D721Med (cell line): ENCODE measurements at regions not wholly inside any gene's neighbourhood (a gene's known extent, or its start where the extent isn't known, plus 50 kb on each side); places are given as distances from the start of the nearest gene placed in this dataset.
"Not testable (repeated sequence)": the region's sequence is repeated elsewhere in the genome, so short reads cannot be mapped to it uniquely, and the experiment has no call there.

Experiments
- DNase-seq: peaks from one replicate; pipeline ENCODE4 v3.0.0; 2011; ENCODE audit warnings: low spot score; ENCODE audit not compliant: insufficient read length
- FAIRE-seq: peaks from 2 replicates; lab custom pipeline; 2011; peaks lifted over from hg19 to GRCh38; lab: Jason Lieb, UNC
- CTCF ChIP-seq: IDR thresholded peaks from 2 replicates; pipeline ENCODE4 v1.5.1; 2012; ENCODE audit warnings: mild to moderate bottlenecking, control low read depth; ENCODE audit not compliant: insufficient read depth; ENCODE audit errors: missing control alignments

- no peak for TF ChIP-seq CTCF
- DNase-seq (no peak), FAIRE-seq (no peak)
Observed at GRCh38 chr10:36463390-36463789, 662.0 kb upstream of the ANKRD30A start.

GRCh38 chr10:36462194-36462593, 663.2 kb upstream of the ANKRD30A start:
- DNase-seq (no peak), FAIRE-seq (no peak)
- no peak for TF ChIP-seq CTCF

GRCh38 chr10:36458437-36458836, 667.0 kb upstream of the ANKRD30A start:
- FAIRE-seq, DNase-seq: not testable (repeated sequence)

- DNase-seq (no peak), FAIRE-seq (no peak)
- no peak for TF ChIP-seq CTCF
Observed at GRCh38 chr10:36457751-36458150, 667.6 kb upstream of the ANKRD30A start.

GRCh38 chr10:36455526-36456133, 669.8 kb upstream of the ANKRD30A start:
- FAIRE-seq: no peak
- DNase-seq: no peak
- TF ChIP-seq CTCF: no peak

GRCh38 chr10:36452851-36453250, 672.5 kb upstream of the ANKRD30A start:
- no peak for FAIRE-seq
- no peak for TF ChIP-seq CTCF
- DNase-seq: no peak

- no peak for DNase-seq
- TF ChIP-seq CTCF: no peak
- FAIRE-seq: no peak
Observed at GRCh38 chr10:36451391-36451970, 673.9 kb upstream of the ANKRD30A start.
